GM23248 (cell line): ENCODE measurements at regions not wholly inside any gene's neighbourhood (a gene's known extent, or its start where the extent isn't known, plus 50 kb on each side); places are given as distances from the start of the nearest gene placed in this dataset.

ENCODE experiments used
- EZH2 ChIP-seq: fragments of 200-600 bp; sonication (generic); IDR thresholded peaks from 2 replicates; pipeline ENCODE4 v1.6.1; 2018; ENCODE audit warnings: antibody characterized with exemption, mild to moderate bottlenecking; ENCODE audit not compliant: insufficient read depth, poor library complexity, severe bottlenecking
- EZH2phosphoT487 ChIP-seq: fragments of 200-600 bp; sonication (generic); IDR thresholded peaks from 2 replicates; pipeline ENCODE4 v1.6.1; 2018; ENCODE audit warnings: antibody characterized with exemption, moderate library complexity, mild to moderate bottlenecking, low read depth; ENCODE audit not compliant: insufficient read depth

DNA sequence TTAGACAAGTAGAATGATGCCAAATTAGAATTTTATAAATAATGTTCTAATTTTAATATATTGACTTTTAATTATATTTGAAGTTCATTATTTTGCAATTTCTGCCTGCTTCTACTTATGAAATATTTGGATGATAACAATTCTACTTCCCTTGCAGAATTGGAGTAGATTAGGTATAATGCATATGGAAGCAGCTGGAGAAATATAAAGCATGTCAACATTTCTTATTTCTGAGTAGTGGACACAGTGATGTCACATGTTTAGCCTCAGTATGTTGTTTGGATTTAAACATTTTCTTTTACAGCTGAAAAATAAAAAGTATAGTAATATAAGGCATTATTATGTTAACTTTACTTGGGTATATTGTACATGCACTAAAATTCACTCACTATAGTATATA, 344.2 kb upstream of the E2F7 start:
- TF ChIP-seq EZH2 (no peak), EZH2phosphoT487 (no peak)
